Sigmoid colon (tissue), 4 donors: ENCODE measurements at regions not wholly inside any gene's neighbourhood (a gene's known extent, or its start where the extent isn't known, plus 50 kb on each side); places are given as distances from the start of the nearest gene placed in this dataset.

ENCODE experiments used
- CTCF ChIP-seq, 4 experiments: fragments of 450-650 bp in 3 of 4; fragments of 200-600 bp in 1 of 4; IDR thresholded peaks; one replicate each; pipeline ENCODE4 v1.5.1; 2016 to 2019; ENCODE audit warnings: antibody characterized with exemption in 4 of 4, mild to moderate bottlenecking in 3 of 4, moderate library complexity in 2 of 4
- EP300 ChIP-seq, 4 donors: sonication (generic); formaldehyde crosslinking; IDR thresholded peaks; one replicate each; pipeline ENCODE4 v1.6.1; 2017; ENCODE audit warnings: antibody characterized with exemption in 4 of 4
- POLR2A ChIP-seq, 2 donors: fragments of 450-650 bp; IDR thresholded peaks; one replicate each; pipeline ENCODE4 v1.6.1; 2016; ENCODE audit warnings: antibody characterized with exemption in 2 of 2, mild to moderate bottlenecking in 2 of 2, moderate library complexity in 2 of 2

- TF ChIP-seq CTCF (IDR thresholded peaks at IDR 0.05) (no peak), POLR2A (IDR thresholded peaks at IDR 0.05) (no peak), EP300 (IDR thresholded peaks at IDR 0.05) (no peak)
Observed at GRCh38 chr14:101090976-101091375, 187.5 kb upstream of the RTL1 start.
